Cardiac fibroblast (primary cell): ENCODE measurements at regions not wholly inside any gene's neighbourhood (a gene's known extent, or its start where the extent isn't known, plus 50 kb on each side); places are given as distances from the start of the nearest gene placed in this dataset.

Experiments
- DNase-seq, 2 donors: peaks; one replicate each; pipeline versions ENCODE4 v3.0.0 to v3.0.0-alpha.2; 2010; ENCODE audit warnings: low read depth in 2 of 2
- H3K4me3 ChIP-seq, 2 donors: replicated peaks in 1 of 2; 1 replicate in 1 of 2; 2 replicates in 1 of 2; pipeline ENCODE4 v1.5.1; 2011; ENCODE audit warnings: low read depth in 2 of 2, low read length in 2 of 2, mild to moderate bottlenecking in 2 of 2, moderate library complexity in 1 of 2
- TF ChIP-seq, protein P1 (sequence below): IDR thresholded peaks from one replicate; pipeline ENCODE4 v1.5.1; 2011; ENCODE audit warnings: low read depth, mild to moderate bottlenecking, low read length, inconsistent platforms

- TF ChIP-seq, protein P1, sequence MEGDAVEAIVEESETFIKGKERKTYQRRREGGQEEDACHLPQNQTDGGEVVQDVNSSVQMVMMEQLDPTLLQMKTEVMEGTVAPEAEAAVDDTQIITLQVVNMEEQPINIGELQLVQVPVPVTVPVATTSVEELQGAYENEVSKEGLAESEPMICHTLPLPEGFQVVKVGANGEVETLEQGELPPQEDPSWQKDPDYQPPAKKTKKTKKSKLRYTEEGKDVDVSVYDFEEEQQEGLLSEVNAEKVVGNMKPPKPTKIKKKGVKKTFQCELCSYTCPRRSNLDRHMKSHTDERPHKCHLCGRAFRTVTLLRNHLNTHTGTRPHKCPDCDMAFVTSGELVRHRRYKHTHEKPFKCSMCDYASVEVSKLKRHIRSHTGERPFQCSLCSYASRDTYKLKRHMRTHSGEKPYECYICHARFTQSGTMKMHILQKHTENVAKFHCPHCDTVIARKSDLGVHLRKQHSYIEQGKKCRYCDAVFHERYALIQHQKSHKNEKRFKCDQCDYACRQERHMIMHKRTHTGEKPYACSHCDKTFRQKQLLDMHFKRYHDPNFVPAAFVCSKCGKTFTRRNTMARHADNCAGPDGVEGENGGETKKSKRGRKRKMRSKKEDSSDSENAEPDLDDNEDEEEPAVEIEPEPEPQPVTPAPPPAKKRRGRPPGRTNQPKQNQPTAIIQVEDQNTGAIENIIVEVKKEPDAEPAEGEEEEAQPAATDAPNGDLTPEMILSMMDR = no peak
- DNase-seq = no peak
- H3K4me3 ChIP-seq = no peak overlapping the region
These were observed 202.5 kb upstream of the CADM1 start for GRCh38 chr11:115706626-115707135.

DNA sequence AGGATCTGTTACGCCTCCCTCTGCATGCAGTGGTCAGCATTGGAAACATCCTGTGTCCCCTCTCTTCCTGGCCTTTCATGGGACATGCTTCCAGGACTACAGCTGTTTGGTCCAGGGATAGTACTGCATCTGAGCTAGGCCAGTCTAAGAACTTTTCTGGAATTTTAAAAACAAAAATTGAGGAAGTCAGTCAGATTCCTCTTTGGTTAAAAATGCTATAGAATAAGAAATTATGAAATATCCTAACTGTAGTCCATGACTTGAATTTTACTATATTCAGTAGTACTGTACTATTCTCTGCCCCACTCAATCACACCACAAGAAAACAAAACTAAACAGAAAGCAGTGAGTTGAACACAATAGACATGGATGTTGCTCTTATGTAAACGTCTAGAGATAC lies 201.0 kb upstream of the CADM1 start:
- H3K4me3 ChIP-seq = no peak overlapping the region
- TF ChIP-seq, protein P1 = no peak
- DNase-seq = no peak

DNA sequence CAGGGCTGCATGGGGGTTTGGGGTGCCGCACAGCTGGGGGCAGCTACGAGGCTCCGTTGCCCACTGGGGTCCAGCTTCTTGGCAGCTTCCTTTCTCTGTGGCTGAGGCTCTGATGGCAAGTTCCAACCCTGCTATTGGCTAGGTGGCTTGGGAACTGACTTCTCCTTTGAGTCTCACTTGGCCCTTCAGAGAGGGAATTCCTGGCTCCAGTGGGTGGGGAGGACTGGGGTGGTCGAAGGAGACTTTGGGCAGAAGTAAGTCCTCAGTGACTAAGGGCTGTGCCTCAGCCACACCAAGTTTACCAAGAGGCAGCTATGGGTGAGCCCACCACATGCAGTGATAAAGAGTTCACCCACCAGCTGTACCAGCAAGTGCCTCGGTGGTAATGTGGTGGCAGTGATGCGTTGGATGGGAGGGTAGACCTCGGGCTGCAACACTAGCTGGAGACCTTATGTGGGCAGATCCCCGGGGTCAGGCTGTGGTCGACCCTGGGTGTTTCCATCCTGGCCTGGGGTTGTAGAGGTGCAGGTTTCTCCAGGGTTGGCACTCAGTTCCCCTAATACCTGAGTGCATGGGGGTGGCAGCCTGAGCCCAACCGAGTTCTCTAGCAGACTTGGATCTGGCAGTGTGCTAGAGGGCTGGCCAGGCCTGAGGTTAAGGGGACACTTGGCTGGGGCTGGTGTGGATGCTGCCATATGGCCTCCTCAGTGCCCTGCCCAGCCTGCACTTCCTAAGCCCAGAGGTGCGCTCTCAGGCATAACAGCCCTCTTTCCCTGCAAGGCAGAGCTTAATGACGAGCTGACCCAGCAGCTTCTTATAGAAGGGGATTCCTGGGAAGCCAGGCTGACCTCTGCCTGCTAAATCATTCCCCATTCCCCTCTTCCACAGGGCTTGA lies 197.0 kb upstream of the CADM1 start:
- no peak for DNase-seq

GRCh38 chr11:115700496-115700895 lies 196.3 kb upstream of the CADM1 start:
- DNase-seq = no peak
- H3K4me3 ChIP-seq = no peak overlapping the region
- TF ChIP-seq, protein P1 = no peak

More for the DNA sequence above, 197.0 kb upstream of the CADM1 start:
- no peak overlapping the region for H3K4me3 ChIP-seq
- TF ChIP-seq, protein P1 = no peak

DNA sequence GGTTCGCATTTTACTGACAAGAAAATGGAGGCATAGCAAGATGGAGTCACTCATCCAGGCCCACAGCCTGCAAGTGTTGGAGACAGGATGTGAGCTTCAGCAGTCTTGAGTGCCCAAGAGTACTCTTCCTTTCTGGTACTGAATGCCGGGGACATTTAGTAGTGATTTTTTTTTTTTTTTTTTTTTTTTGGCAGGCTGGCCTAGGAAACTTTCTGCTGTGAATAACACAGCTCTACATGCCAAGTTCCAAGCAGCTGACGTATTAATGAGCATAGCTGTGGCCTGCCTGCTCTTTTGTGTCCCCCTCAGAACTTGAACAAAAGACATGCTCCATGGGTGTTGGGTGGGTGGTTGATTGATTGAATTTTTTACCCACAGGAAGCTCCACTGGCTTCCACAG lies 195.5 kb upstream of the CADM1 start:
- H3K4me3 ChIP-seq = no peak overlapping the region
- DNase-seq = no peak
- TF ChIP-seq, protein P1 = no peak

- TF ChIP-seq, protein P1 = no peak
- DNase-seq = no peak
- H3K4me3 ChIP-seq = no peak overlapping the region
These were observed 195.1 kb upstream of the CADM1 start for GRCh38 chr11:115699326-115699725.

DNA sequence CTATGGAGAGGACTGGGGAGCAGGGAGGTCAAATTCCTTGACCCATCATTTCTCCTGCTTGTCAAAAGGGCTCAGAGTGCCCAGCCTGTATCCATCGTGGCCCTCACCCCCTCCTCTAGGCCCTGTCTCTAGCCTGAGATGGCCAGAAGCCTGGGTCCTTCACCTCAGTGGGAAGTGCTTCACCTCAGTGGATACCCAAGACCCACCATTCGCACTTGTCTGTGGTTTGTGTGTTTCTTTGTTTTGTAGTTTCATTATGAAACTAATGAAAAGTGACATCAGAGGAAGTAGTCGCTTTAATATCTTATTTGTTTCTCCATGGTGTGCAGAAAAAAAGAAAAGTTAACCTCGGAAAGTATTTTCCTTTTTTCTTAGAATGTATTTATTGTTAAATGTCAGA lies 194.0 kb upstream of the CADM1 start:
- TF ChIP-seq, protein P1 = no peak
- H3K4me3 ChIP-seq = no peak overlapping the region
- DNase-seq = no peak
